ENCODE measurements at regions not wholly inside any gene's neighbourhood (a gene's known extent, or its start where the extent isn't known, plus 50 kb on each side); places are given as distances from the start of the nearest gene placed in this dataset.
"Not testable (repeated sequence)": the region's sequence is repeated elsewhere in the genome, so short reads cannot be mapped to it uniquely, and the experiment has no call there.

GRCh38 chr2:131832917-131833316, 305.2 kb downstream of the CCDC74A start:
- H3K36me3 Mint-ChIP-seq; H2AFZ ChIP-seq (ENCODE audit: insufficient read depth, low read depth, low read length, poor library complexity, severe bottlenecking); DNase-seq; H3K4me1 ChIP-seq (ENCODE audit: control insufficient read depth in 1 of 2, insufficient read depth in 2 of 2, low read length in 2 of 2); H3K9ac ChIP-seq (ENCODE audit: insufficient read depth, low read length, poor library complexity, severe bottlenecking); H3K27ac ChIP-seq (ENCODE audit: low read depth in 1 of 2, low read length in 2 of 2); H3K4me3 ChIP-seq (replicated peaks in 1 of 3; ENCODE audit: low read depth in 2 of 3, low read length in 3 of 3); H4K20me1 ChIP-seq (ENCODE audit: insufficient read depth, low read length); H3K36me3 ChIP-seq (replicated peaks in 1 of 2; ENCODE audit: control insufficient read depth in 1 of 2, insufficient read depth in 2 of 2, low read length in 2 of 2); H3K27me3 Mint-ChIP-seq (ENCODE audit: low read depth in 3 of 3); intact Hi-C loops (cut with micrococcal nuclease); H3K27me3 ChIP-seq (ENCODE audit: control insufficient read depth in 2 of 2, insufficient read depth in 2 of 2, low read length in 2 of 2); H3K4me3 Mint-ChIP-seq; H3K27ac Mint-ChIP-seq; H3K79me2 ChIP-seq (ENCODE audit: insufficient read depth, low read length); H3K4me1 Mint-ChIP-seq; H3K4me2 ChIP-seq (replicated peaks; ENCODE audit: extremely low read depth, low read length, poor library complexity, severe bottlenecking): not testable (repeated sequence)
- no CpG with 5 or more reads among the region's 4 CpGs for WGBS (ENCODE audit: insufficient coverage)
- H3K9me3 Mint-ChIP-seq, result peaks cover 10 to 26% (median 18%) of the 10 kb centered on the region in 7 donors
- peaks cover 0 to 12% of the 10 kb centered on the region in 2 donors for H3K9me3 ChIP-seq (replicated peaks in 1 of 2; ENCODE audit: control insufficient read depth in 1 of 2, insufficient read depth in 1 of 2, low read length in 2 of 2)

- H3K4me1 ChIP-seq (ENCODE audit: control insufficient read depth in 1 of 2, insufficient read depth in 2 of 2, low read length in 2 of 2); H3K36me3 Mint-ChIP-seq; H3K27ac Mint-ChIP-seq; H3K4me3 Mint-ChIP-seq; H3K9ac ChIP-seq (ENCODE audit: insufficient read depth, low read length, poor library complexity, severe bottlenecking); intact Hi-C loops (cut with micrococcal nuclease); H3K27me3 Mint-ChIP-seq (ENCODE audit: low read depth in 3 of 3); H2AFZ ChIP-seq (ENCODE audit: insufficient read depth, low read depth, low read length, poor library complexity, severe bottlenecking); H3K4me3 ChIP-seq (replicated peaks in 1 of 3; ENCODE audit: low read depth in 2 of 3, low read length in 3 of 3); H3K27ac ChIP-seq (ENCODE audit: low read depth in 1 of 2, low read length in 2 of 2); DNase-seq; H3K4me1 Mint-ChIP-seq; H3K27me3 ChIP-seq (ENCODE audit: control insufficient read depth in 2 of 2, insufficient read depth in 2 of 2, low read length in 2 of 2); H4K20me1 ChIP-seq (ENCODE audit: insufficient read depth, low read length); H3K4me2 ChIP-seq (replicated peaks; ENCODE audit: extremely low read depth, low read length, poor library complexity, severe bottlenecking); H3K36me3 ChIP-seq (replicated peaks in 1 of 2; ENCODE audit: control insufficient read depth in 1 of 2, insufficient read depth in 2 of 2, low read length in 2 of 2); H3K79me2 ChIP-seq (ENCODE audit: insufficient read depth, low read length); H3K9me3 ChIP-seq (replicated peaks in 1 of 2; ENCODE audit: control insufficient read depth in 1 of 2, insufficient read depth in 1 of 2, low read length in 2 of 2): not testable (repeated sequence)
- WGBS (ENCODE audit: insufficient coverage), result 88% methylated on average over 10 of the region's 24 CpGs
- H3K9me3 Mint-ChIP-seq, result peaks cover 7 to 20% (median 14%) of the 10 kb centered on the region in 7 donors
Observed at GRCh38 chr2:131833367-131834202, 305.9 kb downstream of the CCDC74A start.

GRCh38 chr2:131834203-131835020, 306.7 kb downstream of the CCDC74A start:
- H3K4me2 ChIP-seq (replicated peaks; ENCODE audit: extremely low read depth, low read length, poor library complexity, severe bottlenecking); H3K27me3 ChIP-seq (ENCODE audit: control insufficient read depth in 2 of 2, insufficient read depth in 2 of 2, low read length in 2 of 2); H3K9ac ChIP-seq (ENCODE audit: insufficient read depth, low read length, poor library complexity, severe bottlenecking); H3K79me2 ChIP-seq (ENCODE audit: insufficient read depth, low read length); H2AFZ ChIP-seq (ENCODE audit: insufficient read depth, low read depth, low read length, poor library complexity, severe bottlenecking); H3K27me3 Mint-ChIP-seq (ENCODE audit: low read depth in 3 of 3); H4K20me1 ChIP-seq (ENCODE audit: insufficient read depth, low read length); intact Hi-C loops (cut with micrococcal nuclease); DNase-seq; H3K27ac ChIP-seq (ENCODE audit: low read depth in 1 of 2, low read length in 2 of 2); H3K9me3 ChIP-seq (replicated peaks in 1 of 2; ENCODE audit: control insufficient read depth in 1 of 2, insufficient read depth in 1 of 2, low read length in 2 of 2); H3K4me1 ChIP-seq (ENCODE audit: control insufficient read depth in 1 of 2, insufficient read depth in 2 of 2, low read length in 2 of 2); H3K4me3 Mint-ChIP-seq; H3K36me3 ChIP-seq (replicated peaks in 1 of 2; ENCODE audit: control insufficient read depth in 1 of 2, insufficient read depth in 2 of 2, low read length in 2 of 2); H3K4me1 Mint-ChIP-seq; H3K4me3 ChIP-seq (replicated peaks in 1 of 3; ENCODE audit: low read depth in 2 of 3, low read length in 3 of 3); H3K27ac Mint-ChIP-seq; H3K36me3 Mint-ChIP-seq: not testable (repeated sequence)
- peaks cover 0 to 12% (median 6%) of the 10 kb centered on the region in 7 donors for H3K9me3 Mint-ChIP-seq
- WGBS (ENCODE audit: insufficient coverage), result 88% methylated on average over 31 of the region's 31 CpGs

- H3K27ac ChIP-seq (ENCODE audit: low read depth in 1 of 2, low read length in 2 of 2); H4K20me1 ChIP-seq (ENCODE audit: insufficient read depth, low read length); H3K36me3 ChIP-seq (replicated peaks in 1 of 2; ENCODE audit: control insufficient read depth in 1 of 2, insufficient read depth in 2 of 2, low read length in 2 of 2); DNase-seq; H2AFZ ChIP-seq (ENCODE audit: insufficient read depth, low read depth, low read length, poor library complexity, severe bottlenecking); H3K27me3 ChIP-seq (ENCODE audit: control insufficient read depth in 2 of 2, insufficient read depth in 2 of 2, low read length in 2 of 2); H3K4me1 ChIP-seq (ENCODE audit: control insufficient read depth in 1 of 2, insufficient read depth in 2 of 2, low read length in 2 of 2); H3K4me3 Mint-ChIP-seq; H3K4me1 Mint-ChIP-seq; H3K4me2 ChIP-seq (replicated peaks; ENCODE audit: extremely low read depth, low read length, poor library complexity, severe bottlenecking); H3K27me3 Mint-ChIP-seq (ENCODE audit: low read depth in 3 of 3); H3K27ac Mint-ChIP-seq; H3K9ac ChIP-seq (ENCODE audit: insufficient read depth, low read length, poor library complexity, severe bottlenecking); H3K9me3 ChIP-seq (replicated peaks in 1 of 2; ENCODE audit: control insufficient read depth in 1 of 2, insufficient read depth in 1 of 2, low read length in 2 of 2); H3K4me3 ChIP-seq (replicated peaks in 1 of 3; ENCODE audit: low read depth in 2 of 3, low read length in 3 of 3); H3K36me3 Mint-ChIP-seq; intact Hi-C loops (cut with micrococcal nuclease); H3K9me3 Mint-ChIP-seq; H3K79me2 ChIP-seq (ENCODE audit: insufficient read depth, low read length): not testable (repeated sequence)
- WGBS (ENCODE audit: insufficient coverage), result 95% methylated on average over 8 of the region's 9 CpGs
Observed at GRCh38 chr2:131835022-131835421, 307.3 kb downstream of the CCDC74A start.
